ENCODE measurements at regions not wholly inside any gene's neighbourhood (a gene's known extent, or its start where the extent isn't known, plus 50 kb on each side); places are given as distances from the start of the nearest gene placed in this dataset.

DNA sequence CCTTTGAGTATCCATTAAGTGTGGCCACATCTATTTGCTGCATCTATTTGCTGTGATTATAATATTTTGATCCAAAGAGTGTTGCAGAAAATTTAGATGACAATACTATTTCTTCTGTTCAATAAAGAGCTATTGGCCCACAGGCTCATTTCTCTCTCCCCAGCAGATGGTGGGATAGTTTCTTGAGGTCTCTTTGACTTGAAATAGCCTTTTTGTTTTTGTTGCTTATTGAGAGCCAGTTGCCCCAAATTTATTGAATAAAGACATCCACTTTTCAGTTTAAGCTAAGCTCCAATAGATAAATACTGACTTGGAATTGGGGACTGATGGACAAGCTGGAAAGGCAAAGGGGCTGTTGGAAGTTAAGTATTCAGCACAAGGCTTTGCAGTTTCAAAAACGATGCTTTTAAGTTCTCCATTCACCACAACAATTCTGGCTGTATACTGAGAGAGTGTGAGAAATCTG lies 290.1 kb upstream of the MPDZ start:
- no peak for ATAC-seq
- TF ChIP-seq, protein P1, sequence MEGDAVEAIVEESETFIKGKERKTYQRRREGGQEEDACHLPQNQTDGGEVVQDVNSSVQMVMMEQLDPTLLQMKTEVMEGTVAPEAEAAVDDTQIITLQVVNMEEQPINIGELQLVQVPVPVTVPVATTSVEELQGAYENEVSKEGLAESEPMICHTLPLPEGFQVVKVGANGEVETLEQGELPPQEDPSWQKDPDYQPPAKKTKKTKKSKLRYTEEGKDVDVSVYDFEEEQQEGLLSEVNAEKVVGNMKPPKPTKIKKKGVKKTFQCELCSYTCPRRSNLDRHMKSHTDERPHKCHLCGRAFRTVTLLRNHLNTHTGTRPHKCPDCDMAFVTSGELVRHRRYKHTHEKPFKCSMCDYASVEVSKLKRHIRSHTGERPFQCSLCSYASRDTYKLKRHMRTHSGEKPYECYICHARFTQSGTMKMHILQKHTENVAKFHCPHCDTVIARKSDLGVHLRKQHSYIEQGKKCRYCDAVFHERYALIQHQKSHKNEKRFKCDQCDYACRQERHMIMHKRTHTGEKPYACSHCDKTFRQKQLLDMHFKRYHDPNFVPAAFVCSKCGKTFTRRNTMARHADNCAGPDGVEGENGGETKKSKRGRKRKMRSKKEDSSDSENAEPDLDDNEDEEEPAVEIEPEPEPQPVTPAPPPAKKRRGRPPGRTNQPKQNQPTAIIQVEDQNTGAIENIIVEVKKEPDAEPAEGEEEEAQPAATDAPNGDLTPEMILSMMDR (IDR thresholded peaks at IDR 0.05), result no peak
- no peak for TF ChIP-seq TCF7L2 (IDR thresholded peaks at IDR 0.05; ENCODE audit: low read depth, low read length)
- Histone ChIP-seq H3K4me3 (ENCODE audit: low read depth in 2 of 2, low read length in 2 of 2) (no peak overlapping the region), H3K9me3 (ENCODE audit: control insufficient read depth, insufficient read depth, low read depth, low read length) (no peaks in the 10 kb centered on the region), H3K36me3 (ENCODE audit: control insufficient read depth, insufficient read depth, low read length) (no peaks in the 10 kb centered on the region), H3K4me1 (ENCODE audit: control insufficient read depth, insufficient read depth, low read length) (no peaks in the 10 kb centered on the region), H3K27ac (ENCODE audit: low read length) (no peak overlapping the region), H3K27me3 (ENCODE audit: control insufficient read depth, insufficient read depth, low read length) (no peaks in the 10 kb centered on the region)
- BruUV-seq (replicated peaks), result no TSS peak
- in situ Hi-C loops (cut with HindIII; ENCODE audit: low pct_unique_long_range_greater_than_20kb, low sequenced_read_pairs) (no loop called here), intact Hi-C loops (cut with micrococcal nuclease; ENCODE audit: unreplicated experiment) (loop anchor here (5.0 kb wide), 1 partner anchor 47 kb away; no protein-coding TSS in a partner anchor)
- POLR2A ChIA-PET, result no interaction called here
- CTCF ChIA-PET, result interaction anchor here (0.7 kb wide), 1 partner anchor 142 kb away, joined by 4 read pairs; no protein-coding TSS in a partner anchor
- DNase-seq (ENCODE audit: low read depth, low spot score), result no peak

DNA sequence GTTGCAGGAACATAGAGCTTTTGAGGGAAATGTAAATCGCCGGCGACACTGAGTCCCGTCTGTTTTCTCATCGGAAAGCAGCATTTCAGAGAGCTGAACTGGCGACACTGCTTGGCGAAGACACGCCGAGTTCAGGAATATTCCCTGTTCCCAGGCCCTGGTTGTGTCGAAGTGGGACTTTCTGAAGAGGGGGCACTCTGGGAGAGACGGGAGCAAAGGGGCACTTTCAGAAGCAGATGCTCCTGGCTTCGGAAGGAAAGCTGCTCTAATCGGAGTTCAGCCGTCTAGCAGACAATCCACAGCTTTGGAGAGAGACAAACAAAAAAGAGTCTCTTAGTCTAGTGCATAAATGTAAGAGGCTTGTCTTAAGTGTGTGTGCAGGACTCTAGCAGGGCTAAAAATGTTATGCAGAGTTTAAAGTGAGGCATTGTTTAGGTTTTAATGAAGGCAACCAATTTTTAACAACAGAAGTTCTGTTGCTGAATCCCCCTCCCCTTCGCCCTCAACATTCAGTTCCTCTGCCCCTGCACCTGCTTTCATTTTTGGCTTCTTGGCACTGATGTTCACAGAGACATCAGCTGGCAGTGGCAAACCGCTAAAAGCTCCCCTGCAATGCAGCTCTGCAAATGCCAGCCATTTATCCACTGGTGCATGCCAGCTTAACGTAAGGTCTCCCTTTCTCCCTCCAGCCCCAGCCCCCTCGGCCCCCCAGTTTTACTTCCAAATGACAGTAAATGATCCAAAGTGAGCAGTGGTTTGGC lies 289.5 kb upstream of the MPDZ start:
- no TSS peak for BruUV-seq (replicated peaks)

More for the DNA sequence above, 289.5 kb upstream of the MPDZ start:
- H3K27ac ChIP-seq (ENCODE audit: low read length), result no peak overlapping the region
- TF ChIP-seq, protein P2, sequence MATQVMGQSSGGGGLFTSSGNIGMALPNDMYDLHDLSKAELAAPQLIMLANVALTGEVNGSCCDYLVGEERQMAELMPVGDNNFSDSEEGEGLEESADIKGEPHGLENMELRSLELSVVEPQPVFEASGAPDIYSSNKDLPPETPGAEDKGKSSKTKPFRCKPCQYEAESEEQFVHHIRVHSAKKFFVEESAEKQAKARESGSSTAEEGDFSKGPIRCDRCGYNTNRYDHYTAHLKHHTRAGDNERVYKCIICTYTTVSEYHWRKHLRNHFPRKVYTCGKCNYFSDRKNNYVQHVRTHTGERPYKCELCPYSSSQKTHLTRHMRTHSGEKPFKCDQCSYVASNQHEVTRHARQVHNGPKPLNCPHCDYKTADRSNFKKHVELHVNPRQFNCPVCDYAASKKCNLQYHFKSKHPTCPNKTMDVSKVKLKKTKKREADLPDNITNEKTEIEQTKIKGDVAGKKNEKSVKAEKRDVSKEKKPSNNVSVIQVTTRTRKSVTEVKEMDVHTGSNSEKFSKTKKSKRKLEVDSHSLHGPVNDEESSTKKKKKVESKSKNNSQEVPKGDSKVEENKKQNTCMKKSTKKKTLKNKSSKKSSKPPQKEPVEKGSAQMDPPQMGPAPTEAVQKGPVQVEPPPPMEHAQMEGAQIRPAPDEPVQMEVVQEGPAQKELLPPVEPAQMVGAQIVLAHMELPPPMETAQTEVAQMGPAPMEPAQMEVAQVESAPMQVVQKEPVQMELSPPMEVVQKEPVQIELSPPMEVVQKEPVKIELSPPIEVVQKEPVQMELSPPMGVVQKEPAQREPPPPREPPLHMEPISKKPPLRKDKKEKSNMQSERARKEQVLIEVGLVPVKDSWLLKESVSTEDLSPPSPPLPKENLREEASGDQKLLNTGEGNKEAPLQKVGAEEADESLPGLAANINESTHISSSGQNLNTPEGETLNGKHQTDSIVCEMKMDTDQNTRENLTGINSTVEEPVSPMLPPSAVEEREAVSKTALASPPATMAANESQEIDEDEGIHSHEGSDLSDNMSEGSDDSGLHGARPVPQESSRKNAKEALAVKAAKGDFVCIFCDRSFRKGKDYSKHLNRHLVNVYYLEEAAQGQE (IDR thresholded peaks at IDR 0.05; ENCODE audit: insufficient read depth in 1 of 2, low read depth in 2 of 2, low read length in 1 of 2), result no peak
- TF ChIP-seq SIN3A (IDR thresholded peaks at IDR 0.05; ENCODE audit: borderline replicate concordance, insufficient read depth, low read depth, low read length), result no peak
- TF ChIP-seq TCF7L2 (IDR thresholded peaks at IDR 0.05; ENCODE audit: low read depth, low read length), result no peak
- no peak for TF ChIP-seq POLR2AphosphoS5 (IDR thresholded peaks at IDR 0.05; ENCODE audit: low read depth, low read length)
- TF ChIP-seq, protein P1 (IDR thresholded peaks at IDR 0.05), result no peak
- ATAC-seq (no peak), DNase-seq (ENCODE audit: low read depth, low spot score) (no peak)
- no peaks in the 10 kb centered on the region for H3K4me1 ChIP-seq (ENCODE audit: control insufficient read depth, insufficient read depth, low read length)
- H3K9me3 ChIP-seq (ENCODE audit: control insufficient read depth, insufficient read depth, low read depth, low read length), result no peaks in the 10 kb centered on the region
- no peaks in the 10 kb centered on the region for H3K36me3 ChIP-seq (ENCODE audit: control insufficient read depth, insufficient read depth, low read length)
- intact Hi-C loops (cut with micrococcal nuclease; ENCODE audit: unreplicated experiment) (no loop called here), in situ Hi-C loops (cut with HindIII; ENCODE audit: low pct_unique_long_range_greater_than_20kb, low sequenced_read_pairs) (no loop called here)
- CTCF ChIA-PET, result interaction anchor here (0.7 kb wide), 1 partner anchor 141 kb away, joined by 4 read pairs; no protein-coding TSS in a partner anchor
- H3K4me3 ChIP-seq (ENCODE audit: low read depth in 2 of 2, low read length in 2 of 2), result peak overlapping the region in 1 of 2 experiments; percentile 41; a peak in 3 of 4 replicates
- POLR2A ChIA-PET, result no interaction called here
- no peaks in the 10 kb centered on the region for H3K27me3 ChIP-seq (ENCODE audit: control insufficient read depth, insufficient read depth, low read length)
